NCI-H446 (cell line): ENCODE measurements at regions not wholly inside any gene's neighbourhood (a gene's known extent, or its start where the extent isn't known, plus 50 kb on each side); places are given as distances from the start of the nearest gene placed in this dataset.

Experiments
- DNase-seq, 2 experiments: peaks; one replicate each; lab custom pipeline; 2025; lab: John Stamatoyannopoulos, UW

DNA sequence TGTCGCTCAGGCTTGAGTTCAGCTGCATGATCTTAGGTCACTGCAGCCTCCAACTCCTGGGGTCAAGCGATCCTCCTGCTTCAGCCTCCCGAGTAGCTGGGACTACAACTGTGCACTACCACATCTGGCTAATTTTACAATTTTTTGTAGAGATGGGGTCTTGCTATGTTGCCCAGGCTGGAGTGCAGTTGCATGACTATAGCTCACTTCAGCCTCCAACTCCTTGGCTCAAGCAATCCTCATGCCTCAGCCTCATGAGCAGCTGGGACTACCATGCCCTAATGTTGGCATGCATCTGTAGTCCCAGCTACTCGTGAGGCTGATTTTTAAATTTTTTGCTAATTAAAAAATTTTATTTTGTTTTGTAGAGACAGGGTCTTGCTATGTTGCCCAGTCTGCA is 101.9 kb upstream of the NPTX2 start:
- DNase-seq, result no peak

DNA sequence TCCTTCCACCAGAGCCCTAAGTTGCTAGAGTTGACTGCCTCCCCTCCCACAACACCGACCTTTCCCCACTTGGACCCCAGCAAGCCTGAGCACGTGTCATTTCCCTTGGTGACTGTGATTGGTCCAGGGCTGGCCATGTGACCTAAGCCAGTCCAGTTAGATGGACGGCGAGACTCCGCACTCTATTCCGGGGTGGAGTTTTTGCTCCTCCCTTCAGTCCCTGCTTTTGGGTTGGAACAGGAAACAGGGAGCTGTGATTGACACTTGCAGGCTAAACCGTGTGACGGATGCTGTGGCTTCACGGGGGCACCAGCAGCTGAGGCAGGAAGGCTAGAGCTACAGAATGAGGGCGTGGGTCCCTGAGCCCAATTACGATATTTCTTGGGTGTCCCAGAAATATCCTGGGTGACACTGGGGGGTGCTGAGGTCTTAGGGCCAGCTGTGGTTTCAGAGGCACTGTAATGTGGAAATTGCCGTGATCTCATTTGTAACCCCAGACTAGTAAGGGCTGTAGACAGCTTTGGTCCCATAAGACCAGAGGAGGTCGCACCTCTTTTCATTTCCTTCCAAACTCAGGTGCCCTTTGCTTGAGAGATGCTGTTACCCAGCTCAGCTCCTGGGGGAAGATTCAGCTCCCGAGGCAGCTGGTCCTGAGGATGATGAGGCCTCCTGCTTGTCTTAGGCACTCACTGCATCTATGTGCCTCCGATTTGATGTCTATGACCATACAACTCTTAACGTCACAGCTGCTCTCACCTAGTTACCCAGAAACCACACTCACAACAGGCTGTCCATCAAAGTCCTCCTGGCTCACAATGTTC is 102.7 kb upstream of the NPTX2 start:
- no peak for DNase-seq

DNA sequence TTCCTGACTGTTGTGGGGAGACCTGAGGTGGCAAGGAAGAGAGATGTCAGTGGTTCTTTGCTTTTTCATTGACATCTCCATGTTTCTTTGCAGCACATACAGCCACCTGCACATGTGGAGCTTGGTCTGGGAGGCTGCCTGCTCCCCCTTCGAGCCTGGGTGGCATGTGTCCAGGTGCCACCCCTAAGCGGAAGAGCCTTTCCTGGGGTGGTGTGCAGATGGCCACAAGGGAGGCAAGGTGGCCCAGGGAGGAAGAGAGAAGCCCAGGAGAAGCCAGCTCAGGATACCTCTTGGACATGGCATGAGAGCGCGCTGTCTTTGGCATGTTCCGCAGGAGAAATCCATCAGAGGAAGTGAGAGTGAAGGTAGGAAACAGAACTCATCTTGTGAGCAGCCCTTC is 105.9 kb upstream of the NPTX2 start:
- no peak for DNase-seq

DNA sequence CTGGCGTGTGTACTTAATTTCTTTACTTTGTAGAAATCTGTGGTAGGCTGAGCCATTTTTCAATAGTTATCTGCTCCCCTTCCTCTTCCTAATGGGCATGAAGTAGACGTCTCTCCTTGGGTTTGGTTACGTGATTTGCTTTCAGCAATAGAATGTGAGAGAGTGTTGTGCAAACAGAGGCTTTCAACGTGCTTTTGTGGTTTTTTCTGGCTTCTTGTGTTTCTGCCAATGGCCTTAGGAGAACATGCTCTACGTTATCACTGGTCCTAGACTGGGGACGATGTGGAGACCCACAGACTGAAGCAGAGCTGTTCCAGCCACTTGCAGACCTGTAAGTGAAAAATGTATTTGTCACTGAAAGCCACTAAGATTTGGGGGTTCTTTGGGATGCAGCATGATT is 107.2 kb upstream of the NPTX2 start:
- DNase-seq, result no peak

DNA sequence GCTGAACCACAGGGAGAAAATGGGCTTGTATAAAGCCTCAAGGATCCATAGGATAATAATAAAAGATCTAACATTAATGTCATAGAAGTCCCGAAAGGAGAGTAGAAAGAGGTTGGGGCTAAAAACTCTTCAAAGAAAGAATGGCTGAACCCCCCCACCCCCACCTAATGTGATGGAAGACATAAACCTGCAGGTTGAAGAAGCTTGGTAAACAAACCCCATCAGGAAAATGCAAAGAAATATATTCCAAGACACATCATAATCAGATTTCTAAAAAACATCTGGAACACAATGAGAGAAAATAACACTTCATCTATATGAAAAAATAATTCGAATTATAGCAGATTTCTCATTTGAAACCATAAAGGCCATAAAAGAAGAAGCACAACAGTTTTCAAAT is 105.6 kb upstream of the BAIAP2L1 start:
- DNase-seq, result no peak

DNA sequence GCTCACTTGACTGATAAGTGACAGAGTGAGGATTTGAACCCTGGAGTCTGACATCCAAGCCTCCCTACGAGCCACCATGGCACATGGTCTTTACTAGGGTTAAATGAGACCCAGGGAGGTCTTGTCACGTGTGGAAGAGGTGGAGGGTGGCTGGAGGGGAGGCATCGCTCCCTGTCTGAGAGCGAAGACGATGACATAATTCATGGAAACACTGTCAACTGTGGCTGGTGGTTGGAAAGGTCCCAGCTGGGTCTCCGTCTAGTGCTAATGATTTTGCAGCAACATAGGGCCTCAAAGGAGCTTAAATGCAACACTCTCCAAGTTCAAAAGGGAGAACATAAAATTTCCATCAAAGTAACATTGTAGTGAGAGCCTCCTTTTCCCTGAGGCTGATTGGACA is 99.9 kb upstream of the BAIAP2L1 start:
- no peak for DNase-seq

DNA sequence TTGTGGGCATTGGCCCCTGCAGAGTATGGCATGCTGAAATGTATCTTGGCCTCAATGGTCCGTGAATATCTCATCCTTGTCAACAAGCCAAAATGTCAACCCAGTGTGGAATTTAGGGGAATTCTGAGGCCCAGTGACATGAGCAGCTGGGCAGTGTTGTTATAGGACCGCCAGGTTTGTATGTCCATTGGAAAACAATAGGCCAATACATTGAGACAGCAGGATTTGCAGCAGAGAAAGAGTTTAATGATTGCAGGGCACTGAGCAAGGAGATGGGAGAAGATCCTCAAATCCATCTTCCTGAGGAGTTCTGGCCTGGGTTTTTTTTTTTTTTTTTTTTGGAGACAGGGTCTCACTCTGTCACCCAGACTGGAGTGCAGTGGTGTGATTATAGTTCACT is 95.7 kb upstream of the BAIAP2L1 start:
- no peak for DNase-seq

DNA sequence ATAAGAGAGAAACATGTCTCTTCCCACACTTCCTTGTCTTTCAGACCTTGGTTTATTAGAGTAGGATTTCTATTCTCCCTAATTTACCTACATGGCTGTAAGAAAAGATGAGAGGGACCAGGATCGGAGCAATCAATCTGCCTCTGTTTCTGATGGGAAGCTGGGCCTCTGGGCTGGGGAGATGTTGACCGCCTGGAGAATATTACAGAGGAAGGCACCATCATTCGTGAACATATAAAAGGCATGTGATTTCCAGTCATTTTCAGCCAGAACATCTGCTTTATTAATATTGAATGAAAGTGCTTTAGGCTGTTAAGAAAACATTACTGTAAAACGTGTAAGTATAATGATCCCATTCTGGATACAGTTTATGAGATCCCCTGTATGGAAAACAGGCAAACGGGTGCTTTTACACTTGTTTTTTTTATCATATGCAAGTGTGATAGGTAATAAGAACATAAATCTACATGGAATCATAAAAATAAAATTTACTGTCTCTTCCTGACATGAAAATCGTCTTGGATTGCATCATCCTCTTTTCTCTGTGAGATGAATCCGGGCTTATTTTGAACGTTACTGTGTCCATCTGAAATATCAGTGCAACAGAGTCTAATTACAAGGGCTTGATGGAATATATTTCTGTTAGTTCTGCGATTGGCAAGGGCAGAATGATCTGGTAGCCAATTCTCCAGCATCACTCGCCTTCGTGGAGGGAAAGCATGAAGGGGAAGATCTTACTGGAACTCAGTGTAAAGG is 94.5 kb upstream of the BAIAP2L1 start:
- no peak for DNase-seq

DNA sequence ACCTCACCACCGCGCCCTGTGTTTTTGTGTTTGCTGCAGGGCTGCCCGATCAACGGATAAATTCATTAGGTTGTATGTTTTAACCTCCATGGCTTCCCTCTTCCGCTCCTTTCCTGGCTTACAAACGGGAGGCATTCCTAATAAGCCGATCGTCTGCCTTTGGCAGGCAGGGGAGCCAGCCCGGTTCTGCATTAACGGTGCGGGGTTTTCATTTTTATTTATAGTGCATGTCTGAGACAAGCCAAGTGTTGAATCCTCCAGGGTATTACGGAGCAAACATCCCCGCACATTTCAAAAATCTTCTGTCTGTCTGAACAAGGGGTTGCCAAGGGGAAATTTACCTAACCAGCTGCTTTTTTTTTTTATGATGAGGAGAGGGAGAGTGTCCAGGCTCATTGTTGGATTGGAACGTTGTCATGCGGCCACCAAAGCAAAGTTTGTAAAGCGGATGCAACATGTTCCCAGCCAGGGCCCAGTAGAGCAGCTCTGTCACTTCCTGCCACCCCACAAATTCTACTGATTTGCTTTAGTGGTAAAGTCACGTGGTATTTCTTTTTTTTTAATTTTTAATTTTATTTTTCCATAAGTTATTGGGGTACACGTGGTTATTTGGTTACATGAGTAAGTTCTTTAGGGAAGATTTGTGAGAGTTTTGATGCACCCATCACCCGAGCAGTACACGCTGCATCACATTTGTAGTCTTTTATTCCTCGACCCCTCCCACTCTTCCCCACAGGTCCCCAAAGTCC is 92.3 kb upstream of the BAIAP2L1 start:
- no peak for DNase-seq

DNA sequence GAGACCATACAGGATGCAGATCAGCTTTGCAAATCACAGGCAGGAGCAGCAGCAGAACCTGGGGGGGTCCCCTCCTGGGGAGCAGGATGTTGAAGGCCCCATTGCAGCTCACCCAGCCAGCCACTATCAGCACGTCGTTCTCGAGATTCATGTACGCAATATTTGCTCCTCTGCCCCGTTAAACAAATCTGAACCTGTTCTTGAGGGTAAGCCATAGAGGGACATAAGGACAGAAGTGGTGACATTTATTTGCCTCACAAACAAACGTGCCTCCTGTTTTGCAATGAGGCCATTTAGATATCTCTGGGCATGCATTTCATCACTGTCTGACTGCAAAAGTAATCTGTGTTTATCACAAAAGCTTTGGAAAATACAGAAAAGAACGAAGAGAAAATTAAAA is 87.3 kb upstream of the BAIAP2L1 start:
- no peak for DNase-seq

DNA sequence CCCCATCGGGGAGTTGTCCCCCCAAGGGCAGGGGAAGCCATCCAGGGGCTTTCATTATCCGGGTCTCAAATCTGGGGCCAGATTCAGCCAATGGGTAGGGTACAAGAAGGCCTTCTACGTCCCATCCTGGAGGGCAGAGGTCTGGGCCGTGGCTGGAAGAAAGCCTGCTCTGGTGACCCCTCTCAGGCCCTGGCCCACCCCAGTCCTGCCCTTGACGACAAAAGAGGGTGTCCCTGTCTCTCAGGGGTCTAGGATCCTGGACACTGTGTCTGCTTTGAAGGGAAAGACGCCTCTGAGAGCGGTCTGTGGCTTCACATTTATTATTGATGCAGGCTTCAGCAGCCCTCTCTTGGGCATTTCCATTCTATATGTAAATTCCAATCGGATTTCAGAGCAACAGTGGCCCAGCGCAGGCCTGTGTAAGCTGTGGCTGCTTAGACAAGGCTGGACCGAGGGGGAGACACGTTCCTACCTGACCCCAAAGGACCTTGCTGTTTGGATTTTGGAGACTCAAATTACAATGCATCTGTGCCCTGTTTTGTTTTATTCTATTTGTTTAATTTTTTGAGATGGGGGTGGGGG is 83.2 kb upstream of the BAIAP2L1 start:
- no peak for DNase-seq

DNA sequence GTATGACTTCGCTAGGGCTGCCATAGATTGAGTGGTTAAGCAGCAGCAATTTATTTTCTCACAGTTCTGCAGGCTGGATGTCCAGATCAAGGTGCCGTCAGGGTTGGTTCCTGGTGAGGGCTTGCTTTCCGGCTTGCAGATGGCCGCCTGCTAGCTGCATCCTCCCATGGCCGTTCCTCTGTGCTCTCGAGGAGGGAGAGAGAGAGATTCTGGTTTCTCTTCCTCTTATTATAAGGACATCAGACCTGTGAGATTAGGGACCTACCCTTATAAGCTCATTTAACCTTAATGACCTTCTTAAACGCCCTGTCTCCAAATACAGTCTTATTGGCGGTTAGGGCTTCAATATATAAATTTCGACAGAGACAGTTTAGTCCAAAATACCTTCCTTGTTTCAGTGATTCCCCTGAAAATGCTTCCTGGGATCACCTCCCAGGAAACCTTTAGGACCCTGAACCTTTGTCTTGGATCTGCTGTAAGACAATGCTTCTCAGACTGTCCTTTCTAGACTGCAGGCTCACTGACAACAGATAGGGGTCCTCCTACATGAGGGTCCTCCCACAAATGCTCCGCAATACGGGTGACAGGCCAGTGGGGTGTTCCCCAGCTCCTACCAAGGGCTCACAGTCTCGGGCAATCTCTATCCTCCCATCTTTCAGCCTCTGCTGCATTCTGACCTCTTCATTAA is 82.5 kb upstream of the BAIAP2L1 start:
- no peak for DNase-seq

DNA sequence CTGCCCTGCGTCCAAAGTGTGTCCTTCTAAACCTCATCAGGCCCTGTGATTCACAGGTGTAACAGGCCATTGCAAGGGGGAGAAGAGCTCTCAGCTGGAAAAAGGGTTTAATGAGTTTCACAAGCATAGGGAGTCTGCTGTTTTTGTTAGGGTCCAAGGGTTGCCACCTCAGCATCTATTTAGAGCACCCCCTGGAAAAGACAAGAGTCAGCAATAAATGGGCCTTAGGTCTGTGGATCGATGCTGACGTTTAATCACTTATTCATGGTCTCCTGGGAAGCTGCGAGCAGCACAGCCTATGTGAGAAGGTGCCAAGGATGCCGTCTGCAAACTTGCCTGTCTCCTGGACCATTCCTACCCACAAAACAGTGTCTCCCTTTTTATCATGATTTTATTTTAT is 78.4 kb upstream of the BAIAP2L1 start:
- no peak for DNase-seq

DNA sequence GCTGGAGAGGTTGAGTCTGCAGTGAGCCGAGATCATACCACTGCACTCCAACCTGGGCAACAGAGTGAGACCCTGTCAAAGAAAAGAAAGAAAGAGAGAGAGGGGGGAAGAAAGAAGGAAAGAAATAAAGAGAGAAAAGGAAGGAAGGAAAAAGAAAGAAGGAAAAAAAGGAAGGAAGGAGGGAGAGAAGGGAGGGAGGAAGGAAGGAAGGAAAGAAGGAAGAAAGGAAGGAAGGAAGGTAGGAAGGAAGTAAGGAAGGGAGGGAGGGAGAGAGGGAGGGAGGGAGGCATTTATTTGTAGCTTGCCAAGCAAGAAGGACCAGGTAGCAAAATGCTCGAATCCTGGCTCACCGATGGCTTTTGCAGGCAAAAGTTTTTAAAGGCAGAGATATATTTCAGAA is 74.5 kb upstream of the BAIAP2L1 start:
- DNase-seq, result no peak

DNA sequence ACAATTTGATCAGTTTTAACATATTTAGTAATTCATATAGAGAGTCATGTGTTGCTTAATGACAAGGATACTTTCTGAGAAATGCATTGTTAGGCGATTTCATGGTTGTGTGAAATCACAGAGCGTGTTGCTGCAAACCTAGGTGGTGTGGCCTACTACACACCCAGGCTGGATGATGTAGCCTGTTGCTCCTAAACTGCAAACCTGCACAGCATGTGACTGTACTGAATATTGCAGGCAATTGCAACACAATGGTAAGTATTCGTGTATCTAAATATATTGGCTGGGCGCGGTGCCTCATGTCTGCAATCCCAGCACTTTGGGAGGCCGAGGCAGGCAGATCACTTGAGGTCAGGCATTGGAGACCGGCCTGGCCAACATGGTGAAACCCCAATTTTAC is 73.7 kb upstream of the BAIAP2L1 start:
- no peak for DNase-seq

DNA sequence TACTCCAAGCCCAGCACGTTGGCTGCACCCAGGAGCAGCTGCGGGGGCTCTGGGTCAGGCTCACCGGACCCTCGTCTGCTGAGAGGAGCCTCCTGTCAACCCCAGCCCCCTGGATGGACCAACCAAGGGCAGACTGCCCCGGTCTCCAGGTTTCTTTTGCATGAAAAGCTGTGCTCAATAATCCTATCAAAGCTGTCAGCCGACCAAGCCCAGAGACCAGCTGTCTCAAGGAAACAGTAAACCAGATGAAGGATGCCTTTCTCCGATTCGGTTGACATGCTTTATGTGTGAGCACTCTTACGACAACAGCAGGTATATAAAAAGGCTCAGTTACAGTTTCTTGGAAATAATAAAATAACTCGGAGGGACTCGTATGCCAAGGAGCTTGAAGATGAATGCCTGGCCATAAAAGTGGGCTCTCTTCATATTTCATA is 71.6 kb upstream of the BAIAP2L1 start:
- DNase-seq, result no peak

DNA sequence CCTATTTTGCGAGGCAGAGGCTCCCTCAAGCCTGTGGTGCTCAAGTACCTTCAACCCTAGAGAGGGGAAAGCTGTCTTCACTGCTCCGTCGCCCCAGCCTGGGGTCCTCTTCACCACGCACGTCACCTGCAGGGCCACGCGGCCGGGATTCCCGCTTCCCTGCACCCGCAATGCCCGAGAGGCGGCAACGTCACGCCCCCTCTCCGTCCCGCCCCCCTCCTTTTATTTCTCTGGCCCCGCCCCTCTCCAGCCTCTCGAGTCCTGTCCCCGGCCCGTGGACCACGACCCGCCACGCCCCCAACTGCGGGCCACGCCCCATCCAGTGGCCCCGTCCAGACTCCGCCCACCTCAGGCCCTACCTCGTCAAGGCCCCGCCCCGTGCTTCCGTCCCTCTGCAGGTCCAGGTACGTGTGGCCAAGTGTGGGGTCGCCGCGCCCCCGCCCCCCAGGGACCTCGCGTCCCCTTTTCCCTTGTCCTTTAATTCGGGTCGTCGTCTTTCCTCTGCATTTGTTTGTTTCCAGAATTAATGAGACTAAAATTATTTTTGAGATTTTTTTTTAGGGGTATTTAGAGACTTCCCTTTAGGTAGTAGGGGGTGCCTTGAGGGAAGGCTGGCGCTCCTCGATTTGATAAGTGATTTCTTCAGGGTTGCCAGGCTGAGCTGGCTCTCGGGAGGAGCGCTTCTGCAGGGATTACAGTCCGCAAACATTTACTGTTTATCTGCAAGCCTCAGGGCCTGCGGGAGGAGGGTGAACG is 69.8 kb upstream of the BAIAP2L1 start:
- DNase-seq, result no peak

DNA sequence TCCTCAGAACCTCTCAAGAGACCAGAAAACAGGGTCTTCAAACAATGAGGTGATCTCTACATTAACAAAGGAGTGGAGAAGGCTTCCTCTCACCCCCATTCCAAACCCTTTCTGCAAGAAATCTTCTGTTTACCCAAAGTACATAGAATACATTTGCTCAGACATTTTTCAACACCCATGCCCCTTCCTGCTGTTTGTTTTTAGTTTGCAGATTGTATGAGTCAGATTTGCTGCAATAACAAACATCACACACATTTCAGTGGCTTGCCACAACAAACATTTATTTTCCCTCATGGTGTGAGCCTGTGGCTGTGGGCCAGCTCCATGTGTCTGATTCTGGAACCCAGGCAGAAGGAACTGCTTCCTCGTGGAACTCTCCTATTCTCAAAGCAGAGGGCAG is 68.2 kb upstream of the BAIAP2L1 start:
- DNase-seq, result no peak

DNA sequence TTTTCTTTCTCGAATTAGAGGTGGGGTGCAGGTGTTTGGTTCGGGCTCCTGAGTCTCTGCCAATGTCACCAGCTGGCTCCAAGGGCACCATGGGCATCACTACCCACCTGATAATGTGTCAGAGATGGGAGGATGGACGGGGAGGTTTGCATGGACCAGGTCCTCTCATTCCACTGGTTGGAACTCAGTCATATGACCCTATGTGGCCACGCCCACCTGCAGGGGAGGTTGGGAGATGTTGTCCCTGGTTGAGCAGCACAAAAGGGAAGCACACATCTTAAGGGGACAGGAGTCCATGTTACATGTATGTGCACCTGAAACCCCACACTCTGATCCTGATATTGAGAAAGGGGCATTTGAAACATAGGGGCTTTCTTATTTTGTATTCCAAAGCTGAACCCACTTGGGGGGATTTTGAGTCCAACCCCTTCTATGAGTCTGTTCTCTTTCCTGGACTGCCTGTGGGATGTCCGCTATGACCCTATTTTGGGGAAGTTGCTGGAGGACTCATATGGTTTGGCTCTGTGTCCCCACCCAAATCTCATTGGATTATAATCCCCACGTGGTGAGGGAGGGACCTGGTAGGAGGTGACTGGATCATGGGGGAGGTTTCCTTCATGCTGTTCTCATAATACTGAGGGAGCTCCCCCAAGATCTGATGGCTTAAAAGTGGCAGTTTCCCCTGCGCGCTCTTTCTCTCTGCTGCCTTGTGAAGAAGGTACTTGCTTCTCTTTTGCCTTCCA is 66.9 kb upstream of the BAIAP2L1 start:
- DNase-seq, result no peak

DNA sequence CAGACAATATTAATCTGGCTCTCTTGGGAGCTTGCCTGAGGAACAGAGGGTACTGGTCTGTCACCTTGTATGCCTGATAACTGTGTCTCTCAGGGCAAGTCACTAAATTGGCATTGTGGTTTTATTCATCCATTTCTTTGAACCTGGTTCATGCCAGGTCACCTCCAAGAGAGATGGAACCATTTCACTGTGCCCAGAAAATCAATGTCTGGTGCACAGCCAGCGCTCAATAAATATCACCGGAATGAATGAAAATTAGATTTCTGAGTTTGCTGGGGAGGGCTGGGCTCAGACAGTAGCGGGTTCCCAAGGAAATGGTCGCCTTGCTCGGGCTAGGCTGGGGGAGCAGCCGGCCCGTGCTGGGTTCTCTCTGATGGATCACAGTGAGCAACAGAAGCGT is 64.1 kb upstream of the BAIAP2L1 start:
- DNase-seq, result no peak
